Right atrium auricular region (tissue), 2 donors: ENCODE measurements at regions not wholly inside any gene's neighbourhood (a gene's known extent, or its start where the extent isn't known, plus 50 kb on each side); places are given as distances from the start of the nearest gene placed in this dataset.
"Not testable (repeated sequence)": the region's sequence is repeated elsewhere in the genome, so short reads cannot be mapped to it uniquely, and the experiment has no call there.

ENCODE experiments used
- DNase-seq: peaks from one replicate; pipeline ENCODE4 v3.0.0-alpha.2; 2019; ENCODE audit warnings: low spot score
- H3K27ac ChIP-seq, 2 donors: fragments of 200-600 bp; sonication (generic); 1 replicate in 1 of 2; 2 replicates in 1 of 2; pipeline ENCODE4 v1.5.1; 2016 to 2019
- H3K27me3 ChIP-seq, 2 donors: fragments of 200-600 bp; sonication (generic); one replicate each; pipeline versions ENCODE4 v1.5.1 to v1.6.0; 2017 to 2019
- H3K36me3 ChIP-seq: fragments of 200-600 bp; sonication (generic); one replicate; pipeline ENCODE4 v1.5.1; 2016
- H3K4me1 ChIP-seq, 2 donors: fragments of 200-600 bp; sonication (generic); one replicate each; pipeline versions ENCODE4 v1.5.1 to v1.6.0; 2017 to 2019
- H3K4me3 ChIP-seq, 2 donors: fragments of 200-600 bp; sonication (generic); 1 replicate in 1 of 2; 2 replicates in 1 of 2; pipeline ENCODE4 v1.5.1; 2017 to 2019; ENCODE audit warnings: mild to moderate bottlenecking in 1 of 2, moderate library complexity in 1 of 2
- H3K9me3 ChIP-seq, 2 donors: fragments of 200-600 bp; sonication (generic); one replicate each; pipeline ENCODE4 v1.5.1; 2019
- TF ChIP-seq, protein P1 (sequence below), 2 donors: fragments of 200-600 bp; sonication (generic); IDR thresholded peaks; one replicate each; pipeline ENCODE4 v1.5.1; 2019; ENCODE audit warnings: antibody characterized with exemption in 2 of 2

DNA sequence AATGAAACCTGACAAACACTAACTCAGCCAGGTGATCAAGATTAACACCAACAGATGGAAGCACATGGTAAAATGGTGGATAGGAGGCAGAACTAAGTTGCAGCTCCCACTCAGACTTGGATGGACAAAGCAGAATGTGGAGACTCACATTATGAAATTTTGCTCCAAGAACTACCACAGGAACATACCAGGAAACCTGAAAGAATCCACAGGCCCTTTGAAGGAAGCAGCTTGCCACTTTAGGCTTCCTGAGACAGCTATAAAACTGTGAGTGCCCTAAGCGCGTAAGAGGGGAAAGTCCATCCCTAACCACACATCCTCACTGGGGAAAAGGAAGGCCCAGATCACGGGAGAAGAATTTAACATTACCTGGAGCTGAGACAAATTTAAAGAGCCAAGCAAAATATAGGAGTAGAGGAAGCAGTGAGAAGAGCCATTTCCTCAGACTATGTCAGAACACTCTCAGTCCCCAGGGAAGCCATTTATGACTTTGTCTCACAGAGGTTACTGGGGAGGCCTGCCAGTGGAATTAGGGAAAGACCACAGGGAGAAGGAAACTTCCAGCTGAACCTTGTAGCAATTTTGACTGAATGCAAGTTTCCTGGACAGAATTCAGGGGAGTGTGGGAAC lies 224.5 kb downstream of the TEX13C start:
- no peak for DNase-seq

DNA sequence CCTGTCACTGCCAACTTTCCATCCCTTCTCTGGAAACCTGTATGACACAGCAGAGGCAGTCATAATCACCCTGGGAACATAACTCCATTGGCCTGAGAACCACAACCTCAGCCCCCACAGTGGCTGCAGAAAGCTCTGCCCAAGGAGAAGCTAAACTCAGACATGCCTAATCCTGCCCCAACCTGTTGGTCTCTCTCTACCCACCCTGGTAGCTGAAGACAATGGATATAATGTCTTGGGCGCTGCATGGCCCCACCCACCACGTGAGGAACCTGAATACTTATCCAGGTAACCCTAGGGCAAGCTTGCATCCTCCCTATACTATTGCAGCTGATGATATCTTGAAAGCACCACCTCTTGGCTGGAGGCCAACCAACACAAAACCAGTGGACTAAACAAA lies 225.2 kb downstream of the TEX13C start:
- TF ChIP-seq, protein P1, sequence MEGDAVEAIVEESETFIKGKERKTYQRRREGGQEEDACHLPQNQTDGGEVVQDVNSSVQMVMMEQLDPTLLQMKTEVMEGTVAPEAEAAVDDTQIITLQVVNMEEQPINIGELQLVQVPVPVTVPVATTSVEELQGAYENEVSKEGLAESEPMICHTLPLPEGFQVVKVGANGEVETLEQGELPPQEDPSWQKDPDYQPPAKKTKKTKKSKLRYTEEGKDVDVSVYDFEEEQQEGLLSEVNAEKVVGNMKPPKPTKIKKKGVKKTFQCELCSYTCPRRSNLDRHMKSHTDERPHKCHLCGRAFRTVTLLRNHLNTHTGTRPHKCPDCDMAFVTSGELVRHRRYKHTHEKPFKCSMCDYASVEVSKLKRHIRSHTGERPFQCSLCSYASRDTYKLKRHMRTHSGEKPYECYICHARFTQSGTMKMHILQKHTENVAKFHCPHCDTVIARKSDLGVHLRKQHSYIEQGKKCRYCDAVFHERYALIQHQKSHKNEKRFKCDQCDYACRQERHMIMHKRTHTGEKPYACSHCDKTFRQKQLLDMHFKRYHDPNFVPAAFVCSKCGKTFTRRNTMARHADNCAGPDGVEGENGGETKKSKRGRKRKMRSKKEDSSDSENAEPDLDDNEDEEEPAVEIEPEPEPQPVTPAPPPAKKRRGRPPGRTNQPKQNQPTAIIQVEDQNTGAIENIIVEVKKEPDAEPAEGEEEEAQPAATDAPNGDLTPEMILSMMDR (IDR thresholded peaks at IDR 0.05), result no peak
- no peak overlapping the region for H3K4me3 ChIP-seq

More for the DNA sequence above, 224.5 kb downstream of the TEX13C start:
- no peaks in the 10 kb centered on the region for H3K27me3 ChIP-seq
- H3K9me3 ChIP-seq, result no peaks in the 10 kb centered on the region
- TF ChIP-seq, protein P1 (IDR thresholded peaks at IDR 0.05), result no peak
- H3K4me1 ChIP-seq, result no peaks in the 10 kb centered on the region
- no peak overlapping the region for H3K27ac ChIP-seq
- no peak overlapping the region for H3K4me3 ChIP-seq
- H3K36me3 ChIP-seq, result no peaks in the 10 kb centered on the region

DNA sequence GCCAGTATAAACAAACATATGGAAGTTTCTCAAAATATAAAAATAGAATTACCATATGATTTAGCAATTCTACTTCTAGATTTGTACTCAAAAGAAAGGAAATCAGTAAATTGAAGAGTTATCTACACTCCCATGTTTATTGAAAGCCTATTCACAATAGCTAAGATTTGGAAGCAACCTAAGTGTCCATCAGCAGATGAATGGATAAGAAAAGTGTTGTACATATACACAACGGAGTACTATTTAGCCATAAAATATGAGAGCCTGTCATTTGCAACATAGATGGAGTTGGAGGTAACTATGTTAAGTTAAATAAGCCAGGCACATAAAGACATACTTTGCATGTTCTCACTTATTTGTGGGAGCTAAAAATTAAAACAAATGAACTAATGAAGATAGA lies 257.8 kb downstream of the TEX13C start:
- TF ChIP-seq, protein P1 (IDR thresholded peaks at IDR 0.05), result no peak
- DNase-seq, result no peak
- Histone ChIP-seq H3K27ac (no peak overlapping the region), H3K4me3 (no peak overlapping the region), H3K36me3 (no peaks in the 10 kb centered on the region), H3K9me3 (no peaks in the 10 kb centered on the region), H3K27me3 (no peaks in the 10 kb centered on the region), H3K4me1 (no peaks in the 10 kb centered on the region)

More for the DNA sequence above, 225.2 kb downstream of the TEX13C start:
- no peaks in the 10 kb centered on the region for H3K9me3 ChIP-seq
- no peak overlapping the region for H3K27ac ChIP-seq
- no peak for DNase-seq
- H3K27me3 ChIP-seq, result no peaks in the 10 kb centered on the region
- H3K36me3 ChIP-seq, result no peaks in the 10 kb centered on the region
- H3K4me1 ChIP-seq, result no peaks in the 10 kb centered on the region

DNA sequence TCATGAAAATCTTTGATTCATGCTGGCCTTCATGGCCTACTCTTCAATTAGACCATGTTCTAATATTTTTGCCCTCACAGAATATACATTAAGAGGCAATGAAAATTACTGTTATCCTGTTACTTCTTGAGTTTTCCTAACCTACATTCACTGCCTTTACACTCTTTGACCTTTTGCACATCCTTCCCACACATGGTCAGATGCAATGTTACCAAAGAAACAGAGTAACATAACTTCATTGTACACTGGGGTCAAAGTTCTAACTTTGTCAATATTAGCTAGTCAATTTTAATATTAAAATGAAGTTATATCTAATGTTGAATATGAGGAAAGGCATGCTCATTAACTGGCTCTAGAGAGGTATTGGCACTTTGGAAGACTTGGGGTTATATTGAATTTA lies 284.8 kb downstream of the TEX13C start:
- H3K27ac ChIP-seq, result no peak overlapping the region
- H3K9me3 ChIP-seq, result no peaks in the 10 kb centered on the region
- H3K36me3 ChIP-seq, result no peaks in the 10 kb centered on the region
- TF ChIP-seq, protein P1 (IDR thresholded peaks at IDR 0.05), result no peak
- no peak for DNase-seq
- H3K27me3 ChIP-seq, result no peaks in the 10 kb centered on the region
- no peaks in the 10 kb centered on the region for H3K4me1 ChIP-seq
- H3K4me3 ChIP-seq, result no peak overlapping the region

DNA sequence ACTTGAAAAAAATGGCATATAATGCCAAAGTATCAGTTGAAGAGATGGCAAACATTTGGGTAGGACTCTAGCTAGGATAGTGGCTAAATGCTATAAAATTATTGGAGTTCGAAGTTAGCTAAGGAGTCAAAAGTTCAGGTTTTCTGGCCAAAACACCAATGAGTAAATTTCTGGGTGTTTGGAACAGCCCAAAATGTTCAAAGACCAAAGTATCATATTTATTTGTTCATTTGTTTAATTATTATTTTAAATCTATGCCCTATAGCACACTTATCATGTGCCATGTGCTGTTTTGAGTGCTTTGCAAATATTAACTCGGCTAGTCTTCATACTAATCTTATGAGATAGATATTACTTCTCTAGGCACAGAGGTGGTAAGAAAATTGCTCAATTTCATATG lies 285.5 kb downstream of the TEX13C start:
- no peaks in the 10 kb centered on the region for H3K4me1 ChIP-seq
- no peaks in the 10 kb centered on the region for H3K27me3 ChIP-seq
- no peak for DNase-seq
- no peak overlapping the region for H3K27ac ChIP-seq
- H3K4me3 ChIP-seq, result no peak overlapping the region
- TF ChIP-seq, protein P1 (IDR thresholded peaks at IDR 0.05), result no peak
- H3K9me3 ChIP-seq, result no peaks in the 10 kb centered on the region
- H3K36me3 ChIP-seq, result no peaks in the 10 kb centered on the region

DNA sequence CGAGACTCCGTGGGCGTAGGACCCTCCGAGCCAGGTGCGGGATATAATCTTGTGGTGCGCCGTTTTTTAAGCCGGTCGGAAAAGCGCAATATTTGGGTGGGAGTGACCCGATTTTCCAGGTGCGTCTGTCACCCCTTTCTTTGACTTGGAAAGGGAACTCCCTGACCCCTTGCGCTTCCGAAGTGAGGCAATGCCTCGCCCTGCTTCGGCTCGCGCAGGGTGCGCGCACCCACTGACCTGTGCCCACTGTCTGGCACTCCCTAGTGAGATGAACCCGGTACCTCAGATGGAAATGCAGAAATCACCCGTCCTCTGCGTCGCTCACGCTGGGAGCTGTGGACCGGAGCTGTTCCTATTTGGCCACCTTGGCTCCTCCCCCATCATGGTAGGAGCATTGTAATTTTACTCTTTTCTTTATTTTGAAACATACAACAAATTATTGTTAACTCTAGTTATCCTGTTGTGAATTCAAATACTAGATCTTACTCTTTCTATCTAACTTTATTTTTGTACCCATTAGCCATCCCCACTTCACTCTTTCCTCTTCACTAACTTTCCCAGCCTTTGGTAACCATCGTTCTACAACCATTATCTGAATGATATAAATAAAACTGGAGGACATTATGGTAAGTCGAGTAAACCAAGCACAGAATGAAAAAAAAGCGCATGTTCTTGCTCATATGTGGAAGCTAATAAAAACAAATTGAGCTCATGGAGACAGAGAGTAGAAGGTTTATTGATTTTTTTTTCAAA lies 295.1 kb downstream of the TEX13C start:
- not testable (repeated sequence) for H3K36me3 ChIP-seq, H3K27ac ChIP-seq, DNase-seq

More for the DNA sequence above, 295.1 kb downstream of the TEX13C start:
- H3K4me1 ChIP-seq, H3K27me3 ChIP-seq, H3K4me3 ChIP-seq, H3K9me3 ChIP-seq: not testable (repeated sequence)
